Activated naive CD4-positive, alpha-beta T cell treated with Interleukin-2 at 50 U/mL for 16 hours (primary cell): ENCODE measurements at regions not wholly inside any gene's neighbourhood (a gene's known extent, or its start where the extent isn't known, plus 50 kb on each side); places are given as distances from the start of the nearest gene placed in this dataset.
"Not testable (repeated sequence)": the region's sequence is repeated elsewhere in the genome, so short reads cannot be mapped to it uniquely, and the experiment has no call there.

ENCODE experiments used
- DNase-seq: peaks from one replicate; pipeline ENCODE4 v3.0.0-alpha.2; 2020

DNA sequence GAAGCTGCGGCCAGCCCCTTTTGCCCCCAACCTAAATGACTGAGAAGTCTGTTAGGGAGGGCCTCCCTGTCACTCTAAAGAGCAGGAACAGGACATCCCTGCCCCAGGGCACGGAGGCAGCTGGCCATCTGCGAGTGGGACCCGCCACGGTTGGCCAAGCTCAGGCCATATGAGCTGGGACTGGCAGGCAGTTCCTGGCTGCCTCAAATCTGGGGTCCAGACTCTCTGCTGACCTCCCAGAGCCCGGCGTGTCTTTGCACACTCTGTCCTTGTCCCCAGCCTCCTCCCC lies 143.0 kb downstream of the IGLL1 start:
- not testable (repeated sequence) for DNase-seq

- DNase-seq: not testable (repeated sequence)
Observed at GRCh38 chr22:23436354-23437106, 143.6 kb downstream of the IGLL1 start.

DNA sequence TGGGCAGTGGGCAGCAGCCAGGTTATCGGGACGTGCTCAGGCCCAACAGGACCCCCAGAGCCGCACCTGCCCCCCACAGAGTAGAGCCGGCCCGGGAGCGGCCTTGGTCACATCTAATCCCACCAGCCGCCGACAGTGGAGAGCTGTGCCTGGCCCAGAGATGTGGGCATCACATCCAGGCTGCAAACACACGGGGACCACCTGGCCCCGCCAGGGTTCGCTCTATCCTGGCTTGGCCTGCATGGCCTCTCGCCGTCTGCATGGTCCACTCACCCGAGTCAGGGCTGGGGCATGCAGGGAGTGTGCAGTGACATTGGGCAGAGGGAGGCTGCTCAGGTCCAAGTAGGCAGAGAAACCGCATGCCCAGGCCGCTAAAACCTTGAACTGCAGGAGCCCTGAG lies 144.9 kb downstream of the IGLL1 start:
- DNase-seq: not testable (repeated sequence)

GRCh38 chr22:23434198-23434830 lies 145.8 kb downstream of the IGLL1 start:
- DNase-seq: not testable (repeated sequence)

- DNase-seq: peak; percentile 46
Observed at GRCh38 chr22:23433127-23434005, 146.7 kb downstream of the IGLL1 start.

DNA sequence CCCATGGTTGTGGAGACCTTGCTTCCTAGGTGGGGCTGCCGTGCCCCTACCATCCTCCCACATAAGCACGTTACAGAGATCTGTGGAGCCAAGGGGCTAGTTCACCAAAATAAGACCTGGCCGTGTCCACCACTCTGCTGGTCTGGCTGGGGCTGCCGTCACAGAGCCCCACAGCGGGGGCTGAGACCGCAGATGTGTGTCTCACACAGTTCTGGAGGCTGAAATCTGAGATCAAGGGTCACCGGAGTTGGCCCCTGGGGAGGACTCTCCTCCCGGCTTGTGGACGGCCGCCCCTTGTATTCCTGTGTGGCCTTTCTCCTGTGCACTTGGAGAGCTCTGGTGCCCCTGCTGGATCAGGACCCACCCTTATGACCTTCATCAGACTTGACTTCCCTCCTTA lies 147.4 kb downstream of the IGLL1 start:
- DNase-seq: not testable (repeated sequence)

DNA sequence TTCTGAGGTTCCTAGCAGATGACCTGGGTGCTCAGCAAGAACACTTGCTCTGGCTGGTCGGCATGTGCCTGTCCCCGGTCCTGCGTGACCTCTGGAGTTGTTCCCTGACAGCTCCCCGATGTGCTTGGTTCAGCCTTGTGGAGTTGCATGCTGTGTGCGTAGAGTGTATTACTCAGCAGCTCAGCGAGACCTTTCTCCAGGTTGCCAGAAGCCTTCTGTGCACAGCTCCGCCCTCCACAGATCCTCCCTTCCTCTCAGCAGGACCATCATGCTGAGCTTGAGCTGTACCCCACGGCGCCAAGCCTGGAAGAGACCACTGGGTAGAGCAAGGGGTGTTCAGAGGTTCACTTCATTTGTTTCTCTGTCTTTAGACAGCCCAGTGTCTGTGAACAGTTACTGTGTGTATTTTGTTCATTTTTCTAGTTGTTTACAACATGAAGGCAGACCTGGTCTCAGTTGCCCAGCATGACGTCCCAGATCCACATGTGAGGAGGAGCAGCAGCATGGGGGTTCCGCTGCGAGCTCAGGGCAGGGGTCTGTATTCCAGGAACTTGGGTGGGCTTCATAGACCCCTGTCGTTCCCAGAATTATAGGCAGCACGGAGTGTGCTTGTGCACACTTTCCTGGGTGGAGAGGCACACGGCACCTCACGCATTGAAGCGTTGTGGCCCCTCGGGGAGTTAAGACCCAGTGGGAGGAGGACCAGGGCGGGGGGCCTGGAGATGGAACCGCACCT lies 148.6 kb downstream of the IGLL1 start:
- no peak for DNase-seq

- not testable (repeated sequence) for DNase-seq
Observed at GRCh38 chr22:23424551-23425068, 155.5 kb downstream of the IGLL1 start.

GRCh38 chr22:23424031-23424430 lies 156.1 kb downstream of the IGLL1 start:
- no peak for DNase-seq

DNA sequence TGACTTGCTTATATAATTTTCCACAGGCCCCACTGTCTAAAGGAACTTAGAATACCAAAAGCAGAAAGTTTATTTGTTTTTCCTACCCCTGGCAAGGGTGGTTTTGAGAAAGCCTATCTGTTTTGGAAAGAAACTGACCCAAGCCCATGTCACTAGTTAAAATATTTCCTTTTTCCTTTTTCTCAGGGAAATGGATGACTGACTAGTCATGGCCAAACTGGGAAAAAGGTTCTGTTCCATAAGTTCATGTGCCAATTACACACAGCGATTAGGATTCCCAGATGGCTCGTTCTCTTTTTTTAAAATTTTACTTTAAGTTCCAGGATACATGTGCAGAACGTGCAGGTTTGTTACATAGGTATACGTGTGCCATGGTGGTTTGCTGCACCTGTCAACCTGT lies 157.8 kb downstream of the IGLL1 start:
- not testable (repeated sequence) for DNase-seq

- not testable (repeated sequence) for DNase-seq
Observed at GRCh38 chr22:23421300-23421699, 158.8 kb downstream of the IGLL1 start.

DNA sequence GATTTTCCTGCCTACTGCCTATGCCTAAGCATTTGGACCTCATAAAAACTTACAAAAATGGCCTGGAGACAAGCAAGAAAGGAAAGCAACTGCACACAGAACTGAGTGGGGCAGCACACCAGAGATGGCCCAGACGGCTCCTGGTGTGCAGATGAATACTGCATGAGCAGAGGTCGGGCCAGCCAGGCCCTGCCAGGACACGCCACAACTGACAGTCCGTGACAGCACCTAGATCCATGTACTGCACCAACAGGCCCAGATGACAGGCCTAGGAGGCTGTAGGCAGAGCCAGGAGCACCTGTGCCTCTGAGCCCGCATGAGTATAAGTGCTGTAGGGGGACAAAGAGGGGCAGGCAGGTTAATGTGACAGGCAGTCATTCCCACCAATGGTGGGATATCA lies 160.2 kb downstream of the IGLL1 start:
- DNase-seq: no peak

DNA sequence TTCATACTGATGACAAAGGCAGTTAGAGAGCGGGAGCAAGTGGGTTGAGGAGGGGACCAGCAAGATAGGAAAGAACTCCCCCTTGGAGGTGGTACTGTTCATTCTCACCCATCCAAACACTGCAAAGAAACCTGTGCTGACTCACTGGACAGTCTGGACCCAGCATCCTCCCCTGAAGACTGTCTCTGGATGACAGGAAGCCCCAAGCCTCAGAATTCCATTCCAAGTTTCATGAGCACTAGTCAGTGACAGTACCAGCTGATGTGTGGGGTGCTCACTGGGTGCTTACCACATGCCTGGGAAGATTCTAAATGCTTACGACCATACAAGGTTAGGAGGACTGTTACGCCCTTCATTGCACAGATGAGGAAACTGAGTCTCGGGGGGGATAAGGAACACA lies 160.9 kb downstream of the IGLL1 start:
- DNase-seq: no peak

- DNase-seq: no peak
Observed at GRCh38 chr22:23418159-23418788, 161.8 kb downstream of the IGLL1 start.

GRCh38 chr22:23417327-23417726 lies 162.8 kb downstream of the IGLL1 start:
- DNase-seq: not testable (repeated sequence)

DNA sequence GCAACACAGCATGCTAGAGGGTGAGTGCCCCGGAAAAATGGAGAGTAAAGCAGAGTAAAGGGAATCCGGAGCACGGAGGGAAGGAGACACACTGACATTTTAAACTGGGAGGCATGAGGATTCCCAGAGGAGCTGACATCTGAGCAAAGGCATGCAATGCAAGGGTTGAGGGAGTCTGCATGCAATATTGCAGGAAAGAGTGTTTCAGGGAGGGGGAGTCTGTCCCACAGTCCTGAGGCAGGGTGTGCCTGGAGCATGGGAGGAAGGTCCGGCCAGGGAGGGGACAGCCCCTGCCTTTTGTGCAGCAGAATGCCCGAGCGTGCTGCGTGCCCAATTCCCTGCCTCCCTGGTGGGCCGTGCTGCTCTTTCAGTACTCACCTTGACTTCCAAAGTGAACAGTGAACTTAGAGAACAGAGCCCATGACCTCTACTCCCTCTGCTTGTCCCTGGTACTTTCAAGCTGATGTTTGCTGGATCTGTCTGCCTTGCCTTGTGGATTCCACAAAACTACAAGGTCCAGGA lies 163.9 kb downstream of the IGLL1 start:
- DNase-seq: not testable (repeated sequence)

- no peak for DNase-seq
Observed at GRCh38 chr22:23415490-23415851, 164.6 kb downstream of the IGLL1 start.

- no peak for DNase-seq
Observed at GRCh38 chr22:23414727-23415489, 165.2 kb downstream of the IGLL1 start.

GRCh38 chr22:23411739-23412138 lies 168.4 kb downstream of the IGLL1 start:
- DNase-seq: no peak

GRCh38 chr22:23410411-23410810 lies 169.7 kb downstream of the IGLL1 start:
- no peak for DNase-seq

DNA sequence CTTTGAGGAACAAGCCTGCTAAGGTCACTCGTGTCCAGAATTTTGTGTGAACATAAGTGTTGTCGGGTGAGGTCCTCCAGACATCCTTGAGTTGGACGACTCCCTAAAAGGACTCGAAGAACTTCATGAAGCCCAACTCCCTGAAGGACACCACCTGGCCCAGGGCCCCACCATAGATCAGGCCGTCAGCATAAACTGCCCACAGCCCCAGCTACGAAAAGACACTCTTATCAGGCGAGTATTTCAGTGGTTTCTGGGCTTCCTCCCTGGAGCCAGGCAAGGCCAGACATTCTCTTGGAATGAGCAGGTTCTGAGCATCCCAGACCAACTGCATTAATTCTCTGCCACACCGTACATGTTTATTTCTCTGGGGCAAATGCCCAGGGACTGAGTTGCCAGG lies 170.1 kb downstream of the IGLL1 start:
- no peak for DNase-seq
